ENCODE measurements at regions not wholly inside any gene's neighbourhood (a gene's known extent, or its start where the extent isn't known, plus 50 kb on each side); places are given as distances from the start of the nearest gene placed in this dataset.

DNA sequence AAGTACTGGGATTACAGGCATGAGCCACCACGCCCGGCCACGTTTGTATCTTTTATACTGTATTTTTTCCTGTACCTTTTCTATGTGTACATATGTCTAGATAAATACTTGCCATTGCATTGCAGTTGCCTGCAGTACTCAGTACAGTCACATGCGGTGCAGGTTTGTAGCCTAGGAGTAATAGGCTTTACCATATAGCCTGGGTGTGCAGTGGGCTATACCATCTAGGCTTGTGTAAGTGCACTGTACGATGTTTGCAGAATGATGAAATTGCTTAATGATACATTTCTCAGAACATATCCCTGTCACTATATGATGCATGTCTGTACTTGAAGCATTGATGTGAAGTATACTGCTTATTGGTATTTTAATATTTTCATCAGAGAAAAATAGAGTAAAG is 115.4 kb upstream of the PUDP start:
- Histone ChIP-seq H3K4me1 (ENCODE audit: insufficient read depth, low read length) (no peaks in the 10 kb centered on the region), H3K4me3 (replicated peaks in 1 of 3; ENCODE audit: insufficient read depth in 1 of 3, low read depth in 2 of 3, low read length in 3 of 3) (no peak overlapping the region), H3K36me3 (replicated peaks in 1 of 2; ENCODE audit: control insufficient read depth in 1 of 2, insufficient read depth in 2 of 2, low read length in 2 of 2) (no peaks in the 10 kb centered on the region), H3K9me3 (ENCODE audit: low read length) (no peaks in the 10 kb centered on the region), H3K9ac (ENCODE audit: insufficient read depth, low read depth, low read length) (no peak overlapping the region), H2AFZ (ENCODE audit: low read length) (no peak overlapping the region), H3K79me2 (ENCODE audit: insufficient read depth, low read length) (no peaks in the 10 kb centered on the region), H3K4me2 (ENCODE audit: low read depth, low read length) (no peak overlapping the region), H3K27me3 (ENCODE audit: control insufficient read depth in 1 of 2, insufficient read depth in 2 of 2, low read length in 2 of 2) (no peaks in the 10 kb centered on the region), H4K20me1 (ENCODE audit: insufficient read depth, low read length) (no peaks in the 10 kb centered on the region), H3K27ac (ENCODE audit: extremely low read length, insufficient read depth, low read length) (no peak overlapping the region)
- intact Hi-C loops (cut with micrococcal nuclease; ENCODE audit: unreplicated experiment) (no loop called here), in situ Hi-C loops (cut with HindIII; ENCODE audit: extremely low pct_ligation_motif_present, low pct_unique_long_range_greater_than_20kb) (no loop called here)
- no peak for ATAC-seq
- no peak for TF ChIP-seq RARG (CRISPR knock-in tag; IDR thresholded peaks at IDR 0.05; ENCODE audit: low read depth)
- TF ChIP-seq GATAD2A (CRISPR knock-in tag; IDR thresholded peaks at IDR 0.05): no peak
- no peak for TF ChIP-seq HDAC6 (IDR thresholded peaks at IDR 0.05; ENCODE audit: low read depth, low read length)
- TF ChIP-seq NR2C2 (CRISPR knock-in tag; IDR thresholded peaks at IDR 0.05; ENCODE audit: borderline replicate concordance): no peak
- no peak for TF ChIP-seq CCAR2 (optimal IDR thresholded peaks at IDR 0.05; ENCODE audit: low read depth, low read length)
- no peak for TF ChIP-seq MTF2 (CRISPR knock-in tag; IDR thresholded peaks at IDR 0.05; ENCODE audit: borderline replicate concordance)
- TF ChIP-seq GFI1 (CRISPR knock-in tag; IDR thresholded peaks at IDR 0.05; ENCODE audit: borderline replicate concordance): no peak
- no peak for TF ChIP-seq ZNF232 (CRISPR knock-in tag; IDR thresholded peaks at IDR 0.05; ENCODE audit: borderline replicate concordance)
- TF ChIP-seq EP300 (IDR thresholded peaks at IDR 0.05; ENCODE audit: low read depth in 2 of 2, low read length in 2 of 2): no peak
- no peak for TF ChIP-seq EP300 (CRISPR knock-in tag; IDR thresholded peaks at IDR 0.05; ENCODE audit: borderline replicate concordance)
- TF ChIP-seq, protein P1, sequence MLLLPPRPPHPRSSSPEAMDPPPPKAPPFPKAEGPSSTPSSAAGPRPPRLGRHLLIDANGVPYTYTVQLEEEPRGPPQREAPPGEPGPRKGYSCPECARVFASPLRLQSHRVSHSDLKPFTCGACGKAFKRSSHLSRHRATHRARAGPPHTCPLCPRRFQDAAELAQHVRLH (CRISPR knock-in tag; IDR thresholded peaks at IDR 0.05; ENCODE audit: borderline replicate concordance, low read depth): no peak
- TF ChIP-seq ZNF292 (CRISPR knock-in tag; IDR thresholded peaks at IDR 0.05; ENCODE audit: borderline replicate concordance, low read depth): no peak
- no peak for TF ChIP-seq ZNF670 (CRISPR knock-in tag; IDR thresholded peaks at IDR 0.05; ENCODE audit: borderline replicate concordance)
- no TSS peak for BruUV-seq (replicated peaks)
- 92% methylated on average over 5 of the region's 5 CpGs for WGBS (ENCODE audit: low lambda C conversion rate)
- FAIRE-seq: no peak
- no peak for DNase-seq (ENCODE audit: low spot score)
- CTCF ChIA-PET (ENCODE audit: low intra/inter-chr PET ratio, low total read pairs): no interaction called here
- POLR2A ChIA-PET: no interaction called here

Data from HepG2 (cell line).